ENCODE measurements at regions not wholly inside any gene's neighbourhood (a gene's known extent, or its start where the extent isn't known, plus 50 kb on each side); places are given as distances from the start of the nearest gene placed in this dataset.
A peak's percentile ranks its signal among the peaks of the same experiment; 100 is the strongest.

DNA sequence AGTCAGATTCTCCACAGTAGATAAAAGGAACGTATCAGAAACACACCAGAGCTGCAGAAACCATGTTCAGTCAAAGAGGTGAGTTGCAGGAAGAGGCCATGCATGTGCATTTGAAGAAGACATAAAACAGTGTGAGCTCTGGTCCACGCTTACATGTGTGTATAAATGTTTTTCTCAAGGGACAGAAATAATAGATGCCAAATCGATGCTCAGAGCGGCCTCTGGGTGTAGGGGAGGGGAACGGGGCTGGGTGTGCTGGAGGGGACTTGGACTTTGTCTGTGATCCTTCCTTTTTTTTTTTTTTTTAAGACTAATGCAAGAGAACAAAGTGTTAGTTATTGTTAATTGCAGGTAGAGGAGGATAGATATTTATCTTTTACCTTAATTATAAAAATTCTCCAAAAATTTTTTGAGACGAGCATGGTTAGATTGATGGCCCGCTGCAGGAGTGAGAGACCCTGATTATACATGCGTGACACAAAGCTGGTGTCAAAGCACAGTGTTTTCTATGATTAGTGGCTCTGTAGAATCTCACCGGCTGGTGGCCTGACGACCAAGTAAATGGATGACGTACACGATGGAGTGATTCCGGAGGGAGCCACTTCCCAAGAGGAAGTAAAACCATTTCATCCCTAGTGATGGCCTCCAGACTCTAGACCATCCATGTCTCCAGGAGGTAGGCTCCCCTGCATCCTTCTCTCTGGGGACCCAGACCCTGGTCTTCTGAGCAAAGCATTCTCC is 240.2 kb downstream of the ENGASE start:
- H3K27ac ChIP-seq = no peak overlapping the region
- TF ChIP-seq, protein P1, sequence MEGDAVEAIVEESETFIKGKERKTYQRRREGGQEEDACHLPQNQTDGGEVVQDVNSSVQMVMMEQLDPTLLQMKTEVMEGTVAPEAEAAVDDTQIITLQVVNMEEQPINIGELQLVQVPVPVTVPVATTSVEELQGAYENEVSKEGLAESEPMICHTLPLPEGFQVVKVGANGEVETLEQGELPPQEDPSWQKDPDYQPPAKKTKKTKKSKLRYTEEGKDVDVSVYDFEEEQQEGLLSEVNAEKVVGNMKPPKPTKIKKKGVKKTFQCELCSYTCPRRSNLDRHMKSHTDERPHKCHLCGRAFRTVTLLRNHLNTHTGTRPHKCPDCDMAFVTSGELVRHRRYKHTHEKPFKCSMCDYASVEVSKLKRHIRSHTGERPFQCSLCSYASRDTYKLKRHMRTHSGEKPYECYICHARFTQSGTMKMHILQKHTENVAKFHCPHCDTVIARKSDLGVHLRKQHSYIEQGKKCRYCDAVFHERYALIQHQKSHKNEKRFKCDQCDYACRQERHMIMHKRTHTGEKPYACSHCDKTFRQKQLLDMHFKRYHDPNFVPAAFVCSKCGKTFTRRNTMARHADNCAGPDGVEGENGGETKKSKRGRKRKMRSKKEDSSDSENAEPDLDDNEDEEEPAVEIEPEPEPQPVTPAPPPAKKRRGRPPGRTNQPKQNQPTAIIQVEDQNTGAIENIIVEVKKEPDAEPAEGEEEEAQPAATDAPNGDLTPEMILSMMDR (IDR thresholded peaks at IDR 0.05) = no peak
- no peak for TF ChIP-seq POLR2A (IDR thresholded peaks at IDR 0.05)
- no peaks in the 10 kb centered on the region for H3K9me3 ChIP-seq
- DNase-seq = no peak
- no peak overlapping the region for H3K4me3 ChIP-seq
- H3K27me3 ChIP-seq = peaks cover 0 to 3% of the 10 kb centered on the region in 2 donors
- intact Hi-C loops (cut with DNase I) = no loop called here
- H3K4me1 ChIP-seq = no peaks in the 10 kb centered on the region
- ATAC-seq = no peak
- H3K36me3 ChIP-seq = no peaks in the 10 kb centered on the region
- 55% methylated on average over 11 of the region's 13 CpGs for WGBS (ENCODE audit: insufficient coverage, low coverage, low lambda C conversion rate, missing lambda C conversion rate)

DNA sequence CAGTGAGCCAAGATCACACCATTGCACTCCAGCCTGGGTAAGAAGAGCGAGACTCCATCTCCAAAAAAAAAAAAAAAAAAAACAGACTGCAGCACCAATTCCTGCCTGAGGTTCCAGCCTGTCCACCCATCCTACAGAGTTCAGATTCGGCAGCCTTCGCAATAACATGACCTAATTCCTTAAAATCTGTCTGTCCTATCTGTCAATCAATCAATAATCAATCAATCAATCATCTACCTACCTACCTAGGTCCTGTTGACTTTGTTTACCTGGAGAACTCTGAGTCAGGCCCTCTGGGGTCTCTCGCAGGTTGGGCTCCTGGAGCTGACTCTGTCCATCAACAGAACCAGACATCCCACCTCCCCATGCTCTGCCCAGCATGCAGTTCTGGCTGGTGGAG is 236.7 kb downstream of the ENGASE start:
- intact Hi-C loops (cut with DNase I) = no loop called here
- Histone ChIP-seq H3K4me1 (no peaks in the 10 kb centered on the region), H3K9me3 (no peaks in the 10 kb centered on the region), H3K27ac (no peak overlapping the region), H3K4me3 (no peak overlapping the region), H3K27me3 (peaks cover 0 to 3% of the 10 kb centered on the region in 2 donors), H3K36me3 (no peaks in the 10 kb centered on the region)
- no peak for DNase-seq
- ATAC-seq = no peak
- TF ChIP-seq POLR2A (IDR thresholded peaks at IDR 0.05) = no peak
- TF ChIP-seq, protein P1 (IDR thresholded peaks at IDR 0.05) = no peak
- 70% methylated on average over 3 of the region's 4 CpGs for WGBS (ENCODE audit: insufficient coverage, low coverage, low lambda C conversion rate, missing lambda C conversion rate)

DNA sequence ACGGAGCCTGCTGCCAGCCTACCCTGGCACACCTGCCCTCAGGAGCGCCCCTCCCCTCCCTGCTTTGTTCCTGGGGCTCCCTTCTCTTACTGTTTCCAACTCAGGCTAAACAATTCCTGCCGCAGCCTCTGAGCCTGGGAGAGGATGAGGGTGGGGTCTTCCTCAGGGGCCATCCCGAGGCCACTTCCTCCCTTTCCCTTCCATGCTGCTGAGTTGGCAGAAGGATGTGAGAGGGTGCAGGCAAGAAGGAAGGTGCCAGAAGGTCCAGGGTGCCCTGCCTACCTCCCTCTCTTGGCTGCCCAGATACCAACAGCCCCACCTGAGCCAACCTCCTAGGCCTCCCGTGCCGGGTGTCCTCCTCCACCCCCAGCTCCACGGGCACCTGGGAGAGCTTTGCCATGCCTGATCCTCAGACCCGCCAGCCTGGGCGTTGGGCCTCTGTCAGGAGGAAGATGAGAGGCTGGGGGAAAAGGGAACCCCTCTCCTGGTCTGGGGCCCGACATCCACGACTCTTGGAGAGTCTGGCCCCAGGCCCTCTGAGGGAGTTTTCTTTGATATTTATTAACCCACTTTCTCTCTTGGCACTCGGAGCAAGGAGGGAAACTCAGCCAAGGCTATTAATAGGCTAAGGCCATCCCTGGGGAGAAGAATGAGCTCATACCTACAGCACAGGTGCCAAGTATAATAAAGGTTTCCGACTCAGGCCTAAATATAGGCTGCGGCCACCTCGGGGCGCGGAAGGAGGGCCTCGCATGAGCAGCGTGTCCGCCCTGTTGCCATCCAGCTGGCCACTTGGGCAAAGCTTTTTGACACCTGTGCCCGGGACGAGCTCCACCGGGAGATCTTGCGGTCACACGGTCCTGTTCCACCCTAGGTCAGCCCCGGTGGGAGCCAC is 232.0 kb downstream of the ENGASE start:
- intact Hi-C loops (cut with DNase I) = no loop called here
- no peak for DNase-seq
- Histone ChIP-seq H3K9me3 (no peaks in the 10 kb centered on the region), H3K4me3 (no peak overlapping the region), H3K36me3 (no peaks in the 10 kb centered on the region), H3K4me1 (no peaks in the 10 kb centered on the region), H3K27me3 (no peaks in the 10 kb centered on the region), H3K27ac (no peak overlapping the region)
- peak; percentile 22 to 71 (median 43) for ATAC-seq
- WGBS (ENCODE audit: insufficient coverage, low coverage, low lambda C conversion rate, missing lambda C conversion rate) = 60% methylated on average over 16 of the region's 26 CpGs
- TF ChIP-seq POLR2A (IDR thresholded peaks at IDR 0.05) = no peak
- TF ChIP-seq, protein P1 (IDR thresholded peaks at IDR 0.05) = no peak

DNA sequence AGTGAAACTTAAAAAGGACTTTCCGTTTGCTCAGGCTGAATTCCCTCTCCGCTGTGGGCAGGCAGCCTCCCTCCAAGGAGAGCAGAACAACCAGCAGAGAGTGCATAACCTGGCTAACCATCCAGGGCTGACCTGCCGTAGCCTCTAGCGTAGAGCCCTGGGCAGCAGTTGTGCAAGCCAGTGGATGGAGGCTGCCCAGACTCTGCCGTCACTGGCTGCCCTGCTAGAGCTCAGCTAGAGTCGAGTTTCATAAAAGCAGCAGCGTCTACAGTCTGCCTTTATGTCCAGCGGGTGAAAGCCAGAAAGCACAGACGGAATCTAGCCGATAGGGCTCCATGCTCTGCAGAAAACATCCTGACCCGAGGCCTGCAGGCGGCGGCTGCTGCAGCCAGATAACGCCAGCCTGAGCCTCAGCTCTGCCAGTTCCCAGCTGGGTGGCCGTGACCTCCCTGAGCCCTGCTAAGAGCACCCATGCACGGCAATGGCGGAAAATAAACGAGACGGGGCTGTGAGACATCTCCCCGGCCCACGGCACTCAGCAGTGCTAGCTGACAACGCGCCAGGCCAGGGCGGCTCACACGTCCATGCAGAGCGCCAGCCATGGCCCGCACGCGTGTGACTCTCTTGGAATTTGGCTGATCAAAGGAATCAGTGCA is 231.3 kb downstream of the ENGASE start:
- TF ChIP-seq, protein P1 (IDR thresholded peaks at IDR 0.05) = no peak
- no peak for TF ChIP-seq POLR2A (IDR thresholded peaks at IDR 0.05)
- Histone ChIP-seq H3K9me3 (no peaks in the 10 kb centered on the region), H3K36me3 (no peaks in the 10 kb centered on the region), H3K27me3 (no peaks in the 10 kb centered on the region), H3K4me1 (no peaks in the 10 kb centered on the region), H3K4me3 (no peak overlapping the region), H3K27ac (no peak overlapping the region)
- WGBS (ENCODE audit: insufficient coverage, low coverage, low lambda C conversion rate, missing lambda C conversion rate) = 21% methylated on average over 8 of the region's 29 CpGs
- peak; percentile 54 to 68 (median 59) for ATAC-seq
- peak in 1 of 3 donors; percentile 55 for DNase-seq
- intact Hi-C loops (cut with DNase I) = no loop called here
